RWPE1 (cell line): ENCODE measurements at regions not wholly inside any gene's neighbourhood (a gene's known extent, or its start where the extent isn't known, plus 50 kb on each side); places are given as distances from the start of the nearest gene placed in this dataset.

Source experiments
- CTCF ChIA-PET: fragments of 350-600 bp; sonication (Branson Sonifier 250); formaldehyde crosslinking; extraction: SDS; loops from one replicate; lab custom pipeline; 2021; lab: Yijun Ruan, JAX
- POLR2A ChIA-PET: fragments of 400-600 bp; formaldehyde crosslinking; extraction: SDS; loops from one replicate; lab custom pipeline; 2020; ENCODE audit warnings: antibody characterized with exemption; ENCODE audit not compliant: low non-redundant PET; lab: Yijun Ruan, JAX
- DNase-seq: peaks from one replicate; pipeline ENCODE4 v3.0.0; 2012; ENCODE audit warnings: low spot score
- H3K27ac ChIP-seq: fragments of 450-650 bp; 2 replicates; pipeline ENCODE4 v1.5.1; 2017
- CTCF ChIP-seq: fragments of 450-650 bp; conservative IDR thresholded peaks from 2 replicates; pipeline ENCODE4 v1.5.1; 2017; ENCODE audit warnings: low read depth, mild to moderate bottlenecking

GRCh38 chr4:136390824-136391223 is 1141.5 kb downstream of the PCDH18 start:
- ChIA-PET POLR2A (no interaction called here), CTCF (no interaction called here)
- no peak overlapping the region for H3K27ac ChIP-seq
- no peak for TF ChIP-seq CTCF
- DNase-seq: no peak

DNA sequence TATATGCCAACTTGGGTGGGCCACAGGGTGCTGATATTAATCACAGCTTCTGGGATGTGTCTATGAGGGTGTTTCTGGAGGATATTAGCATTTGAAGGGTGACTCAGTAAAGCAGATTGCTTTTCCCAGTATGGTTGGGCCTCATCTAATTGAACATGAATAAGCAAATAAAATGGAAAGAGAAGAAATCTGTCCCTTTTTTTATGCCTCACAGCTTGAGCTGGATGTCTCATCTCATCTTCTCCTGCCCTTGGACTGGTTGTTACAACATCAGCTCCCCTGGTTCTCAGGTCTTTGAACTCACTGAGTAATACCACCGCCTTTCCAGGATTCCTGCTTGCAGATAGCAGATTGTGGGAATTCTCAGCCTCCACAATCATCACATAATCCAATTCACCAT is 1149.2 kb downstream of the PCDH18 start:
- no peak for TF ChIP-seq CTCF
- DNase-seq: no peak
- no peak overlapping the region for H3K27ac ChIP-seq
- POLR2A ChIA-PET: no interaction called here
- CTCF ChIA-PET: no interaction called here

DNA sequence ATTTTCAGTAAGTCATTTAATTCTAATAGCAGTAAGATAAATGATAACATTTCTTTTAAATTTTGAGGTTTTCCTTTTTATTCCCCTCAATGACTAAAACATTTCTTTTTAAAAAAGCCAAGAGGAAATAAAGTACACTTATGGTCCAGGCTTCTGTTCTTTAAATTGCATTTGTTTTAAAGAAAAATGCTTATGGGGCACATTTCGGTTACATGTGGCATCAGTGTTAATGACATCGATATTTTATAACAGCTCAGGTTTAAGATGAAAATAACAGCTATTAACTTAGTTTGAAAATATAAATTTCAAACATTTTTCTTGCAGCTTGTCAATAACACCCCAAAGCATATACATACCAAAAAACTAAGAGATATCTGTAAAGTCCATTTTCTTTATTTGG is 1161.1 kb downstream of the PCDH18 start:
- no peak for DNase-seq
- POLR2A ChIA-PET: no interaction called here
- H3K27ac ChIP-seq: no peak overlapping the region
- CTCF ChIA-PET: interaction anchor here (1.2 kb wide), 1 partner anchor 13 kb away, joined by 3 read pairs; no protein-coding TSS in a partner anchor
- no peak for TF ChIP-seq CTCF

DNA sequence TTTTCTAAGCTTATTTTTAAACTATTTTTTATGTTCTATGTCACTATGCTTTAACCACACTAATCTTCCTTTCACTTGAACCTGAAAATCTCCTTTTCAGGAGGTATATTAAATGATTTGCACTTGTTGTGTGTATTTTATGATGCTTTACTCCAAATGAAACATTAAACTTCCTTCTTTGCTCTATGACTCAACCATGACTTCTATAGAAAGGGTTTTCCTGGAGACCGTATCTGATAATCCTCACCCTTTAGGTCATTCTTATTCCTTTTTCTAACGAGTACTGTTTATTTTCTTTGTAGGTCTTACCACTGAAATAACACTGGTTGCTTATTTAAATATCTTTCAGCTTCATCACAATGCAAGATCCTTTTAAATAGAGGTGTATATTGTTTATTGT is 1163.2 kb downstream of the PCDH18 start:
- ChIA-PET POLR2A (no interaction called here), CTCF (interaction anchor here (0.7 kb wide), 1 partner anchor 247 kb away, joined by 7 read pairs; no protein-coding TSS in a partner anchor)
- no peak for TF ChIP-seq CTCF
- H3K27ac ChIP-seq: no peak overlapping the region
- DNase-seq: no peak

- no peak for DNase-seq
- ChIA-PET POLR2A (no interaction called here), CTCF (no interaction called here)
- H3K27ac ChIP-seq: no peak overlapping the region
- TF ChIP-seq CTCF: no peak
Measured at GRCh38 chr4:136357556-136357955, 1174.7 kb downstream of the PCDH18 start.

GRCh38 chr4:136355970-136356369 is 1176.3 kb downstream of the PCDH18 start:
- TF ChIP-seq CTCF: no peak
- CTCF ChIA-PET: no interaction called here

DNA sequence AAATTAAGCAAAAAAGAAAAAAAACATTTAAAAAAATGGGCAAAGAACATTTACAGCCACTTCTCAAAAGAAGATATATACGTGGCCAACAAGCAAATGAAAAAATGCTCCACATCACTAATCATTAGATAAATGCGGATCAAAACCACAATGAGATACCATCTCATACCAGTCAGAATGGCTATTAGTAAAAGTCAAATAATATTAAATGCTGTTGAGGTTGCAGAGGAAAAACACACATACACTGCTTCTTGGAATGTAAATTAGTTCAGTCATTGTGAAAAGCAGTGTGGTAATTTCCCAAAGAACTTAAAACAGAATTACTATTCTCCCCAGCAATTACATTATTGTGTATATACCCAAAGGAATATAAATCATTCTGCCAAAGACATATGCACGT is 1189.0 kb downstream of the PCDH18 start:
- POLR2A ChIA-PET: no interaction called here
- no peak for DNase-seq
- no peak overlapping the region for H3K27ac ChIP-seq
- TF ChIP-seq CTCF: no peak
- CTCF ChIA-PET: no interaction called here

More at GRCh38 chr4:136355970-136356369, 1176.3 kb downstream of the PCDH18 start:
- POLR2A ChIA-PET: no interaction called here
- no peak overlapping the region for H3K27ac ChIP-seq
- DNase-seq: no peak
